ENCODE measurements at regions not wholly inside any gene's neighbourhood (a gene's known extent, or its start where the extent isn't known, plus 50 kb on each side); places are given as distances from the start of the nearest gene placed in this dataset.

DNA sequence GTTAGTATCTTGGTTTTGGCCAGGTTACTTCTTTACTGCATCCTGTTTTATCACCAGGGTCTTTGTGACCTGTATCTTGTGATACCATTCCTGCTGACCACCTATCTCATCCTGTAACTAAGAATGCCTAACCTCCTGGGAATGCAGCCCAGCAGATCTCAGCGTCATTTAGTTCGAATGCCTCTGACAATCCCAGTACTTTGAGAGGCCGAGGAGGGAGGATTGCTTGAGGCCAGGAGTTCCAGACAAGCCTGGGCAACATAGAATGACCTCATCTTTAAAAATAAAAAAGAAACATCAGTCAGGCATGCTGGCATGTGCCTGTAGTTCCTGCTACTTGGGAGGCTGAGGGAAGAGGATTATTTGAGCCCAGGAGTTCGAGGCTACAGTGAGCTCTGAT is 206.5 kb downstream of the SUDS3 start:
- TF ChIP-seq POLR2AphosphoS5 (IDR thresholded peaks at IDR 0.05) (no peak), CTCF (IDR thresholded peaks at IDR 0.05; ENCODE audit: poor library complexity, severe bottlenecking) (no peak), SMC3 (conservative IDR thresholded peaks at IDR 0.05; ENCODE audit: poor library complexity) (no peak), TAF1 (IDR thresholded peaks at IDR 0.05; ENCODE audit: low read depth) (no peak), EZH2 (IDR thresholded peaks at IDR 0.05; ENCODE audit: borderline replicate concordance, insufficient read depth, low read length, poor library complexity, severe bottlenecking) (no peak)
